ENCODE measurements at regions not wholly inside any gene's neighbourhood (a gene's known extent, or its start where the extent isn't known, plus 50 kb on each side); places are given as distances from the start of the nearest gene placed in this dataset.
"Not testable (repeated sequence)": the region's sequence is repeated elsewhere in the genome, so short reads cannot be mapped to it uniquely, and the experiment has no call there.

- TF ChIP-seq TOX (CRISPR knock-in tag; IDR thresholded peaks at IDR 0.05; ENCODE audit: borderline replicate concordance): no peak
- no peak for TF ChIP-seq OSR1 (CRISPR knock-in tag; IDR thresholded peaks at IDR 0.05)
- no peak for TF ChIP-seq ZNF8 (CRISPR knock-in tag; IDR thresholded peaks at IDR 0.05)
- TF ChIP-seq ISL1 (CRISPR knock-in tag; IDR thresholded peaks at IDR 0.05): no peak
- no peak for TF ChIP-seq ZFP3 (CRISPR knock-in tag; IDR thresholded peaks at IDR 0.05)
- no peak for TF ChIP-seq TSHZ2 (CRISPR knock-in tag; IDR thresholded peaks at IDR 0.05)
Observed at GRCh38 chr3:104947943-104948342, 418.8 kb upstream of the ALCAM start (continued).

- not testable (repeated sequence) for ATAC-seq
Observed at GRCh38 chr3:104949810-104950209, 416.9 kb upstream of the ALCAM start.

GRCh38 chr3:104951426-104951825, 415.3 kb upstream of the ALCAM start:
- ATAC-seq: no peak
- TF ChIP-seq TCF4 (CRISPR knock-in tag; IDR thresholded peaks at IDR 0.05; ENCODE audit: borderline replicate concordance) (no peak), BACH2 (CRISPR knock-in tag; IDR thresholded peaks at IDR 0.05; ENCODE audit: borderline replicate concordance) (no peak), CREB5 (CRISPR knock-in tag; IDR thresholded peaks at IDR 0.05; ENCODE audit: low read depth) (no peak), ZNF70 (CRISPR knock-in tag; IDR thresholded peaks at IDR 0.05) (no peak), GLIS3 (CRISPR knock-in tag; IDR thresholded peaks at IDR 0.05) (no peak), TSHZ2 (CRISPR knock-in tag; IDR thresholded peaks at IDR 0.05) (no peak), ARNTL (CRISPR knock-in tag; IDR thresholded peaks at IDR 0.05; ENCODE audit: borderline replicate concordance, low read depth) (no peak), OSR1 (CRISPR knock-in tag; IDR thresholded peaks at IDR 0.05) (no peak), RARB (CRISPR knock-in tag; IDR thresholded peaks at IDR 0.05) (no peak), ZFP3 (CRISPR knock-in tag; IDR thresholded peaks at IDR 0.05) (no peak), POU6F1 (CRISPR knock-in tag; IDR thresholded peaks at IDR 0.05; ENCODE audit: borderline replicate concordance, low read depth) (no peak), SNAI2 (CRISPR knock-in tag; IDR thresholded peaks at IDR 0.05) (no peak), CSRNP3 (CRISPR knock-in tag; IDR thresholded peaks at IDR 0.05) (no peak), ZNF8 (CRISPR knock-in tag; IDR thresholded peaks at IDR 0.05) (no peak), CSDC2 (CRISPR knock-in tag; IDR thresholded peaks at IDR 0.05) (no peak), ISL1 (CRISPR knock-in tag; IDR thresholded peaks at IDR 0.05) (no peak), ZNF565 (CRISPR knock-in tag; conservative IDR thresholded peaks at IDR 0.05; ENCODE audit: low read depth) (no peak), ZC3H10 (CRISPR knock-in tag; IDR thresholded peaks at IDR 0.05) (no peak), TOX (CRISPR knock-in tag; IDR thresholded peaks at IDR 0.05; ENCODE audit: borderline replicate concordance) (no peak), PPARA (CRISPR knock-in tag; IDR thresholded peaks at IDR 0.05; ENCODE audit: borderline replicate concordance) (no peak)
